Endodermal cell (in vitro differentiated cells): ENCODE measurements at regions not wholly inside any gene's neighbourhood (a gene's known extent, or its start where the extent isn't known, plus 50 kb on each side); places are given as distances from the start of the nearest gene placed in this dataset.
A peak's percentile ranks its signal among the peaks of the same experiment; 100 is the strongest.

Experiments used
- DNase-seq: peaks from one replicate; pipeline ENCODE4 v3.0.0-alpha.2; 2017
- H3K27ac ChIP-seq: 2 replicates; pipeline ENCODE4 v1.5.1; 2013; ENCODE audit warnings: mild to moderate bottlenecking, low read depth, low read length, moderate library complexity
- H3K27me3 ChIP-seq: 2 replicates; pipeline ENCODE4 v1.6.1; 2013; ENCODE audit warnings: mild to moderate bottlenecking, low read length, moderate library complexity; ENCODE audit not compliant: insufficient read depth, control insufficient read depth, poor library complexity, severe bottlenecking
- H3K36me3 ChIP-seq: 2 replicates; pipeline ENCODE4 v1.7.0; 2013; ENCODE audit warnings: mild to moderate bottlenecking, low read length, moderate library complexity; ENCODE audit not compliant: control insufficient read depth, insufficient read depth
- H3K4me1 ChIP-seq: one replicate; pipeline ENCODE4 v1.7.0; 2013; ENCODE audit warnings: low read length; ENCODE audit not compliant: control insufficient read depth, insufficient read depth
- H3K4me3 ChIP-seq: 2 replicates; pipeline ENCODE4 v1.5.1; 2013; ENCODE audit warnings: mild to moderate bottlenecking, low read length, moderate library complexity
- H3K9ac ChIP-seq: 2 replicates; pipeline ENCODE4 v1.6.1; 2013; ENCODE audit warnings: mild to moderate bottlenecking, low read length, moderate library complexity; ENCODE audit not compliant: poor library complexity, severe bottlenecking; ENCODE audit errors: extremely low read depth
- H3K9me3 ChIP-seq: 2 replicates; pipeline ENCODE4 v1.6.1; 2013; ENCODE audit warnings: mild to moderate bottlenecking, low read length, moderate library complexity; ENCODE audit not compliant: control insufficient read depth
- H3K27ac Mint-ChIP-seq: 2 replicates; pipeline ENCODE4 v1.8.0; 2020; ENCODE audit warnings: mixed read lengths
- H3K27me3 Mint-ChIP-seq: 2 replicates; pipeline ENCODE4 v1.8.0; 2021; ENCODE audit warnings: mild to moderate bottlenecking, mixed read lengths; ENCODE audit not compliant: insufficient read depth
- H3K36me3 Mint-ChIP-seq: 2 replicates; pipeline ENCODE4 v1.8.0; 2020; ENCODE audit warnings: low read depth, mixed read lengths
- H3K4me1 Mint-ChIP-seq: 2 replicates; pipeline ENCODE4 v1.8.0; 2020; ENCODE audit warnings: mixed read lengths
- H3K4me3 Mint-ChIP-seq: 2 replicates; pipeline ENCODE4 v1.8.0; 2020; ENCODE audit warnings: mild to moderate bottlenecking, moderate library complexity, mixed read lengths
- H3K9me3 Mint-ChIP-seq: 2 replicates; pipeline ENCODE4 v1.8.0; 2020; ENCODE audit warnings: mild to moderate bottlenecking, mixed read lengths
- CTCF ChIP-seq: fragments of 200-600 bp; sonication (generic); conservative IDR thresholded peaks from 2 replicates; pipeline ENCODE4 v1.5.0; 2021; ENCODE audit warnings: antibody characterized with exemption, mild to moderate bottlenecking
- WGBS, 2 experiments: methylation state at CpG; one replicate each; pipeline versions ENCODE4 v1.1.5 to v1.1.7; 2013; ENCODE audit warnings: missing lambda C conversion rate in 2 of 2, mixed read lengths in 1 of 2; ENCODE audit not compliant: insufficient coverage in 1 of 2, insufficient read length in 1 of 2; 5-methylcytosine and 5-hydroxymethylcytosine counted together

GRCh38 chr18:27619090-27619772 lies 434.1 kb upstream of the CHST9 start:
- Histone ChIP-seq H3K4me3 (no peak overlapping the region), H3K27ac (no peak overlapping the region), H3K36me3 (no peaks in the 10 kb centered on the region), H3K9ac (no peak overlapping the region), H3K9me3 (no peaks in the 10 kb centered on the region), H3K27me3 (no peaks in the 10 kb centered on the region), H3K4me1 (peaks cover 11% of the 10 kb centered on the region)
- Mint-ChIP-seq H3K4me3 (no peak overlapping the region), H3K9me3 (no peaks in the 10 kb centered on the region), H3K27ac (no peak overlapping the region), H3K4me1 (peaks cover 35% of the 10 kb centered on the region), H3K27me3 (no peaks in the 10 kb centered on the region), H3K36me3 (no peaks in the 10 kb centered on the region)
- TF ChIP-seq CTCF = no peak
- no peak for DNase-seq
- WGBS, 2 experiments = 93 to 100% methylated on average over 5 to 6 of the region's 6 CpGs

GRCh38 chr18:27616324-27616723 lies 431.2 kb upstream of the CHST9 start:
- TF ChIP-seq CTCF = peak; percentile 52
- Histone ChIP-seq H3K9ac (no peak overlapping the region), H3K4me1 (peaks cover 11% of the 10 kb centered on the region), H3K27ac (no peak overlapping the region), H3K4me3 (peak overlapping the region; percentile 4), H3K27me3 (no peaks in the 10 kb centered on the region), H3K36me3 (no peaks in the 10 kb centered on the region), H3K9me3 (no peaks in the 10 kb centered on the region)
- WGBS, 2 experiments = 65 to 75% methylated on average over 2 to 4 of the region's 4 CpGs
- peaks cover 35% of the 10 kb centered on the region for H3K4me1 Mint-ChIP-seq
- H3K36me3 Mint-ChIP-seq = no peaks in the 10 kb centered on the region
- H3K27me3 Mint-ChIP-seq = no peaks in the 10 kb centered on the region
- H3K4me3 Mint-ChIP-seq = no peak overlapping the region
- H3K9me3 Mint-ChIP-seq = no peaks in the 10 kb centered on the region
- DNase-seq = no peak
- H3K27ac Mint-ChIP-seq = no peak overlapping the region

GRCh38 chr18:27614951-27615844 lies 430.1 kb upstream of the CHST9 start:
- 93 to 97% methylated on average over 6 to 8 of the region's 8 CpGs for WGBS, 2 experiments
- H3K27ac Mint-ChIP-seq = no peak overlapping the region
- Histone ChIP-seq H3K27me3 (no peaks in the 10 kb centered on the region), H3K9ac (no peak overlapping the region), H3K27ac (no peak overlapping the region), H3K9me3 (no peaks in the 10 kb centered on the region), H3K4me3 (no peak overlapping the region), H3K4me1 (peaks cover 11% of the 10 kb centered on the region), H3K36me3 (no peaks in the 10 kb centered on the region)
- no peaks in the 10 kb centered on the region for H3K9me3 Mint-ChIP-seq
- H3K4me3 Mint-ChIP-seq = no peak overlapping the region
- no peak for DNase-seq
- TF ChIP-seq CTCF = no peak
- H3K4me1 Mint-ChIP-seq = peaks cover 35% of the 10 kb centered on the region
- no peaks in the 10 kb centered on the region for H3K27me3 Mint-ChIP-seq
- no peaks in the 10 kb centered on the region for H3K36me3 Mint-ChIP-seq
